Left colon (tissue), 2 donors: ENCODE measurements at regions not wholly inside any gene's neighbourhood (a gene's known extent, or its start where the extent isn't known, plus 50 kb on each side); places are given as distances from the start of the nearest gene placed in this dataset.
"Not testable (repeated sequence)": the region's sequence is repeated elsewhere in the genome, so short reads cannot be mapped to it uniquely, and the experiment has no call there.

Source experiments
- ATAC-seq: fragments of 200-7000 bp; cut with Tn5 transposase; one replicate; pipeline ENCODE4 v1.9.1; 2020; ENCODE audit warnings: mild to moderate bottlenecking, moderate library complexity
- DNase-seq, 2 donors: peaks; one replicate each; pipeline ENCODE4 v3.0.0-alpha.2; 2020
- intact Hi-C, 2 donors: fragments of 100-400 bp; cut with DNase I in 1 of 2; cut with micrococcal nuclease in 1 of 2; formaldehyde crosslinking; loops; one replicate each; pipeline versions ENCODE4 v1.11.2 to v1.14.0; 2022; cut with DNase I, micrococcal nuclease
- donor health status: DM: no; HTN: no; CAD: no.
- donor health status: DM: yes; HTN: yes; CAD: no.

DNA sequence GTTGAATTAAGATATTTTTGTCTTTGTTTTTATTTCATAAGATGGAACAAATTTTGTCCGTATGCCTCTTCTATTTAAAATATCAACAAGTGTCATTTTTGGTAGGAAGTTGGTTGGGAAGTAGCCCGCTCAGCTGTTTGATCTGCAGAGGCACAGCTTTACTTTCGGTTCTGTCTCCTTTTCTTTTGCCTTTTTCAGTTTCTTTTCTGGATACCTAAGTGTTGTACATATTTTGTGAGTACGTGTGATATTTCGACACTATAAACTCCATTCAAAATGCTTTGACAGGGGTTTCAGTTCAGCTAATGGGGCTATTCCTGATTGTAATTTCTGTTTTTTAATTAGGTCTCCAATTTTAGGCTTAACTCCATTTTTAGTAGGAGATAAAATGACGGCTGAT lies 1785.0 kb upstream of the LRRTM1 start:
- DNase-seq (no peak), ATAC-seq (no peak)
- intact Hi-C loops = no loop called here

DNA sequence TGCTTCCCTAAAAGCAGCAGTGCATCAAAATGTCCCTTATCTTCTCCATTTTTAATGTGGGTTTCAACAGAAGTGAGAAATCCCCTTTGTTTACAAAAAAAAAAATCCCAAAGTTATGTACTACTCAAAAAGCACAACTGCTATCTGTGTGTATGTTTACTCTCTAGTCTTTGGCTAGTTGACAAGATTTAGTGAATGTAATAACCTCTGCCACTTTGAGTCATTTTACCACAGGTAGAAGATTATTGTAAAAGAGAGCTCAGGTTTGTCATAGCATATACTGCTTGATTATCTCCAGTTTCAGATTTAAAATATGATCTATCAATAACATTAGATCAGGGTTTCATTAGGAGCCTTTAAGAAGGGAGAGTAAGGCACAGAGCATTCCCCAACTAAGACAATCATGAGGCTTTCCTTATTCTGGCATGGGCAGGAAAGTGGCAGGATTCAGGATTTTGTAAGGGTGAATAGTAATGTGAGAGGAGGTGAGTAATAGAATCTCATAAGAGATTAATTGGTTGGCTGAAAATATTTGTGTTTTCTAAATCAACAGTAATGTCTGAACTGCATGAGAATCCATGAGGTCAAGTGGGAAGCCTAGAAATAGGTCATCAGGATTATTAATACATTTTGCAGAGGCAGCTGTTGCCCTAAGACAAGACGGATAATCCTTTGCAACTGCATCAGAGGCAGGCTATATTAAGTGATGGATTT lies 1780.3 kb upstream of the LRRTM1 start:
- ATAC-seq (no peak), DNase-seq (no peak)
- intact Hi-C loops = no loop called here

DNA sequence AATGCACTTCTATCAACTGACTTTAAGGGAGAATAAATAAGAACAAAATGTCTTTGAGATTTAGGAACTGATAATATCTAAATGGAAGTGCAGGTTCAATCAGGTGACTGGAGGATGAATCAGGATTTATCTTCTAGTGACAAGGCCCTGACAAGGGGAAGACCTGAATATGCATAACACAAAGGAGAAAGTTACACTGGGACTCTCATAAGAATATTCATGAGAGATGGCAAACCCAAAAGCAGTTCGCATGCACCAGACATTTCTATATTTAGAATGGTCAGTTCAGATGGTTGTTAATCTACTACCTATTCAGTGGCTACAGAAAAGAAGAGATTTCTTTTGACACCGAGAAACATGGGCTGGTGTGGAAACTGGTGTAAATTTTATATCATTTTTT lies 1771.3 kb upstream of the LRRTM1 start:
- intact Hi-C loops = no loop called here
- no peak for ATAC-seq

DNA sequence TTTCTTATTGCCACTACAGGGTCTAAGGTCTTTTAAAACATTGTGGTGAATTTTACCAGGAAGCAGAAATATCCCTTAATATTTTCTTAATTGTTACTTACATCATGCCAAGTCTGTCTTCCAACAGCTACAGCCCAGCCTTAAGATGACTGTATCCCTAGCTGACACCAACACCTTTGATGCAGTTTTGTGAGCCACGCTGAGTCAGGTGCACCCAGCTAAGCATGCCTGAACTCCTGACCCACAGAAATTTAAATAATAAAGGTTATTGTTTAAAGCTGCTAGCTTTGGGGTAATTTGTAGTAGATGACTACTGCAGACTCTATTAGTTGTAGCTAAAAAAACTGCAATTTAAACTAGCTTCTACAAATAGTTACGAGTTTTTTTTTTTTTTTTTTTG lies 1757.9 kb upstream of the LRRTM1 start:
- intact Hi-C loops = no loop called here
- no peak for DNase-seq
- ATAC-seq = no peak

More for the DNA sequence above, 1771.3 kb upstream of the LRRTM1 start:
- DNase-seq = no peak

DNA sequence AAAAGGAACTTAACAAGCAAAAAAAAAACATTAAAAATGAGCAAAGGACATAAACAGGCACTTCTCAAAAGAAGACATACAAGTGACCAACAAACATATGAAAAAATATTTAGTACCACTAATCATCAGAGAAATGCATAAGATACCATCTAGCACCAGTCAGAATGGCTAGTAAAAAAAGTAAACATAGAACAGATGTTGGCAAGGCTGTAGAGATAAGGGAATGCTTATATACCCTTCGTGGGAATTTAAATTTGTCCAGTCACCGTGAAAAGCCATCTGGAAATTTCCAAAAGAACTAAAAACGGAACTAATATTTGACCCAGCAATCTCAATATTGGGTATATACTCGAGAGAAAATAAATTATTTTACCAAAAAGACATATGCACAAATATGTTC lies 1751.3 kb upstream of the LRRTM1 start:
- no peak for ATAC-seq
- intact Hi-C loops = no loop called here
- DNase-seq = no peak

DNA sequence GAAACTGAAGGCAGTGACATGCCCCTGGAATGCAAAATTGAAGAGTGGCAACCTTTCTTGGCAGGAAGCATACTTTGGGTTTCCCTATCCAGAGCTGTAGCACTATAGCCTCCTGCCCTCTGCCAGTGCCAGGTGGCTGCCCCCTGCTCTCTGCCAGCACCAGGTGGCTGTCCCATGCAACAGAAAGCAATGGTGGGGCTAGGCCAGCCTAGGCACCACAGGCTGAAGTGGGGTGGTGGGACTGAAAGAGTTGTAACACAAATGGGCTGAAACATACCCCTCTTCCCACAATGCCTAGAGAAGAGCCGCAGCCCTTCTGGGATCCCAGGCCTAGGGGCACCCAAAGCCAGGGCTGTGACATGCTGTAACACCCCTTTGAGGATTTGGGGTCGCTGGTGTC lies 1739.3 kb upstream of the LRRTM1 start:
- no peak for ATAC-seq
- intact Hi-C loops = no loop called here
- DNase-seq = no peak

DNA sequence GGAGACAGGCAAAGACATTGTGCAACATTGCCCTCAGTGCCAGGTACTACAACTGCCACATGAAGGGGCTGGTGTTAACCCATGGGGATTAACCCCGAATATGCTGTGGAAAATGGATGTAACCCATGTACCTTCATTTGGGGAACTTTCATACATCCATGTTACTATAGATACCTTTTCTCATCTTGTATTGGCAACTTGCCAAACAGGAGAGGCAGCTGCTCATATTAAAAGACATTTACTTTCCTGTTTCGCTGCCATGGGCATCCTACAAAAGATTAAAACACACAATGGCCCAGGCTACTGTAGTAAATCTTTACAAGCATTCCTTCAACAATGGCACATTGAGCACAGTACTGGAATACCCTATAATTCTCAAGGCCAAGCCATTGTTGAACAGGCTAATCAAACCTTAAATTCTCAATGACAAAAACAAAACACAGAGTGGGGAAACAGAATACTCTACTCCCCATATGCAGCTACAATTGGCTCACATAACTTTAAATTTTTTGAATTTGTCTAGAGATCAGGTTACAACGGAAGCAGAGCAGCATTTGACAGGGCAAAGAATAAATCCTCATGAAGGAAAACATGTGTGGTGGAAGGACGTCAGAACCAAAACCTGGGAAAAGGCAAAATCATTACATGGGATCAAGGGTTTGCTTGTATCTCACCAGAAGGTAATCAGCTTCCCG lies 1723.5 kb upstream of the LRRTM1 start:
- intact Hi-C loops = no loop called here

DNA sequence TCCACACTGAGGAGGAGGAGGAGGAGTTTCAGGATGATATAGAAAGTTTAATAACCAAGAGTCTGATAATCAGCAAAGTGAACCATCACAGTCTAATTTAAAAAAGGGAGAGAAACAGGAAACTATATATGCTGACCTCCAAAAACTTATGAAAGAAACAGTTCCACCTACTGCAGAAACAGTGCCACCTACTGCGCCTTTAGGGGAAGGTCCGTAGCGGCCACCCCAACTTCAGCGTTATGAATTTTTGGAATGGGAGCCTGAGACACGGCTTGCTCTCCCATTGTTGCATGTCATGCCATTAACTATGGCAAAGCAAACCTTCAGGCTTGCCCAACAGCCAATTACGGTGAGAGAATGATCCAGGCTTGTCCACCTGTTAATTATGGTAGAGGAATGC lies 1719.2 kb upstream of the LRRTM1 start:
- ATAC-seq (no peak), DNase-seq (no peak)
- intact Hi-C loops = no loop called here

More for the DNA sequence above, 1723.5 kb upstream of the LRRTM1 start:
- DNase-seq (no peak), ATAC-seq (no peak)

DNA sequence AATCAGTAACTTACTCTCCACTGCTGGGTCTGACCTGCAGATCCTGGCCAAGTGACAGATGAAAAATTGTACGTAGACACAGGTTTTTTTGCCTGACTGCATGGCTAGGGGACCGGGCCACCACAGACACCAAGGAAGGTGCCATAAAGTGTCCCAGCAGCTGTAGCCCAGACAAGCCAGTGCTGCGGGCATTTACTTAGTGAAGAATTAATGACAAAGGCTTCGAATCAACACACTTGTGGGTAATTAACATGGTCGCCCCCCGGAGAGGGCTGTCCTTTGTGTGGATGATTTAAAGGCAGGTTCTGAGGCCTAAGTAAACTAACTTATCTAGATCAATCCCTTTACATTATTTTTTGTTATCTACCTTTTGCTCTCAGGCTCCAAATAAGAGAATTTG lies 1709.1 kb upstream of the LRRTM1 start:
- intact Hi-C loops = no loop called here

DNA sequence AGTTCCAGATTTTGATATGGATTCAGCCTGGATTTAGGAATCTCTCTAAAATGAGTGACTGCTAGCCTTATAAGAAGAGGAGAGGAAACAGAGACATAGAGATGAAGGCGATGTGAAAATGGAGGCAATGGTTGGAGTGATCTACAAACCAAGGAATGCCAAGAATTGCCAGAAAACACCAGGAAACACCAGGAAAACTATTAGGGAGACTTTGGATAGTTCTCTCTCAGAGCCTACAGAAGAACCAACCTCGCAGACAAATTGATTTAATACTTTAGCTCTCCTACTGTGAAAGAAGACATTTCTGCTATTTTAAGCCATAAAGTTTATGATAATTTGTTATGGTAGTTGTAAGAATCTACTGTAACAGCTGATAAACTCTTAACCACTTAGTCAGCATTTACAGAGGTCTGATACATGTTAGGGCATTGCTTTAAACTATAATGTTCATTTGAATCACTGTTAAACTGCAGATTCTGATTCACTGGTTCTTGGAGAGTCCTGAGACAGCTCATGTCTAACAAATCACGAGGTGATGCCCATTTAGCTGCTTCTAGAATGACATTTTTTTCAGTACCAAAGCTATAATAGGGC lies 1702.6 kb upstream of the LRRTM1 start:
- DNase-seq (no peak), ATAC-seq (no peak)
- intact Hi-C loops = no loop called here

More for the DNA sequence above, 1709.1 kb upstream of the LRRTM1 start:
- ATAC-seq (no peak), DNase-seq (no peak)

DNA sequence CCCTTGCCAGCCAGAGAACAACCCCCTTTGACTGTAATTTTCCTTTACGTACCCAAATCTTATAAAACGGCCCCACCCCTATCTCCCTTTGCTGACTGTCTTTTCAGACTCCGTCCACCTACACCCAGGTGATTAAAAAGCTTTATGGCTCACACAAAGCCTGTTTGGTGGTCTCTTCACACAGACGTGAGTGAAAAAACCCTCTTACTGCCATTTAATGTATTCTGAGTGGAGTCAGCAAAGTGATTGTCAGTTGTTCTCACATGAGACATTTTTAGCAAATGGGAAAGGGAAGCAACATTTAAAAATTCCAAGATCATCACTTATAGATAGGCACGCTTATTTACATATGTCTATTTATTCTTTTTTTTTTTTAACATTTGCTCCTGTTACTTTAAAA lies 1701.3 kb upstream of the LRRTM1 start:
- intact Hi-C loops, ATAC-seq, DNase-seq: not testable (repeated sequence)

DNA sequence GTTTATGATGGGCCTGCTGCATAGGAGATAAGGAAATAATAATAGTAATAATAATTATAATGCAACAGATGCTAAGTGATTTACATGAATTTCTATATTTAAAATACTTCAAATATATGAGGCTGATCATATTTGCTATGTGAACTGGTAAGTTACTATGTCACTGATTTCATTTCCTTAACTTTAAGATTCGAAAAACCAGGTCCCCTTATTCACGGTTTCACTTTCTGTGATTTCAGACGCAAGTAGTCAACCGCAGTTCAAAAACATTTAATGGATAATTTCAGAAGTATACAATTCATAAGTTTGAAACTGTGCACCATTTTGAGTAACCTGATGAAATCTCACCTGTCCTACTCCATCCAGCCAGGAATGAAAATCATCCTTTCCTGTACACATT lies 1697.1 kb upstream of the LRRTM1 start:
- DNase-seq = no peak
- no peak for ATAC-seq
- intact Hi-C loops = no loop called here

DNA sequence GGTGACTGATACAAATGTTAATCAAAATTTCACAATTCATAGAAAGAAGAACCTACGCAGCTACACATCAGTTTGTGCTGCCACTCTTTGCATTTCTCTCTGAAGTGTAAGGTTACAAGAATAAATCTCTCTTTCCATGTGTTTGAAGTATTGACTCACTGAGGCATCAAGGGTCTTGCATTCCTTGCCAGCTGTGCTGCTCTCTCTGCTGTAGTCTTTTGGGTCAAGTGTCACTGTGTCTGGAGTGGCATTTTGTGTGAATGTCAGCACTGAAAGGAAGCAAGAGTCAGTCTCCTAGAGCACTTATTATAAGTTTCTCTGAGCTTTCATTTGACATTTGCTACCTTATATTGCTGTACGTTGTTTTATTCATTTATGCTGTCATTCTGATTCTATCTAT lies 1696.1 kb upstream of the LRRTM1 start:
- ATAC-seq = no peak
- DNase-seq = no peak
- intact Hi-C loops = no loop called here

DNA sequence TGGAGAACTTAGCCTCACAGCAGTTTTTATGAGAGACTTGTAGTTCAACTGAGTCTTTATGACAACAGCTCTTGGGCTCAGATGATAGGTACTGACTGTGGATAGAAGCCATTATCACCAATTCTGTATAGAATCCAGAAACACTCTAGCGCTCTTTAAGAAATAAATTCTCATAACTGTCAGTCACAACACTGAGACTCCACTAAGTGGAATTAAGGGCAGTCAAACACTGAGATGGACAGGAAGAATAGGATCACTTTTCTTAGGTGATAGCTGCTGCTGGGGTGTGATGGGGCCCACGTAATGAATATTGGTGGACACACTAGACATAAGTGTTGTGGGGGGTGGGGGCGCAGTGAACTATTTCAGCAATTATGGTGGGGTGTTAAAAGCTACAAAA lies 1691.8 kb upstream of the LRRTM1 start:
- ATAC-seq (no peak), DNase-seq (no peak)
- intact Hi-C loops = no loop called here

DNA sequence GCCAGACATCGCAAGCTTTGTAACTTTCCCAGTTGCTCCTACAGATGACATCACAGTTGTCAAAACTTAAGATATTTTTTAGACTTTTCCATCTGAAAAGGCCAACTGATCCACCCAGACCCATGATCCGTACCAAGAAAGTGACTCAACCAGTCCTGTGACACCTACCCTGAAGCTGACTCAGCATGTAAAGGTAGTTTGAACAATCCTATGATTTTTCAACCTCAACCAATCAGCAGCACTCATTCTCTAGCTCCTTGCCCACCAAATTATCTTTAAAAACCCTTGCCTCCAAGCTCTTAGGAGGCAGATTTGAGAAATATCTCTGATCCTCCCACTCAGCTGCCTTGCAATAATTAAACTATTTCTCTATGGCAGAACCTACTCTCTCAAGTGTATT lies 1686.7 kb upstream of the LRRTM1 start:
- intact Hi-C loops = no loop called here
- no peak for DNase-seq
- no peak for ATAC-seq

DNA sequence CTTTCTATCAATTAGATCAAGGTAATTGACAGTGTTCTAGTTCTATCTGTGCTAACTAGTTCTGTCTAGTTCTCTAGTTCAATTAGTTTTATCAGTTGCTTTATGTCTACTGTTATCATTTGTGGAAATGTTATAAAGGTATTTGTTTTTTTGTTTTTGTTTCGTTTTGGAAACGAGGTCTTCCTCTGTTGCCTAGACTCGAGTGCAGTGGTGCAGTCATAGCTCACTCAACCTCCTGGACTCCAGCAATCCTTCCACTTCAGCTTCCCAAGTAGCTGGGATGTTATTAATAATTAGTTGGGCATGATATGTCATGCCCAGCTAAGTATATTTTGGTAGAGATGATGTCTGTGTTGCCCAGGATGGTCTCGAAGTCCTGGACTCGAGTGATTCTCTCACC lies 1682.8 kb upstream of the LRRTM1 start:
- no peak for ATAC-seq
- intact Hi-C loops = no loop called here
- no peak for DNase-seq

DNA sequence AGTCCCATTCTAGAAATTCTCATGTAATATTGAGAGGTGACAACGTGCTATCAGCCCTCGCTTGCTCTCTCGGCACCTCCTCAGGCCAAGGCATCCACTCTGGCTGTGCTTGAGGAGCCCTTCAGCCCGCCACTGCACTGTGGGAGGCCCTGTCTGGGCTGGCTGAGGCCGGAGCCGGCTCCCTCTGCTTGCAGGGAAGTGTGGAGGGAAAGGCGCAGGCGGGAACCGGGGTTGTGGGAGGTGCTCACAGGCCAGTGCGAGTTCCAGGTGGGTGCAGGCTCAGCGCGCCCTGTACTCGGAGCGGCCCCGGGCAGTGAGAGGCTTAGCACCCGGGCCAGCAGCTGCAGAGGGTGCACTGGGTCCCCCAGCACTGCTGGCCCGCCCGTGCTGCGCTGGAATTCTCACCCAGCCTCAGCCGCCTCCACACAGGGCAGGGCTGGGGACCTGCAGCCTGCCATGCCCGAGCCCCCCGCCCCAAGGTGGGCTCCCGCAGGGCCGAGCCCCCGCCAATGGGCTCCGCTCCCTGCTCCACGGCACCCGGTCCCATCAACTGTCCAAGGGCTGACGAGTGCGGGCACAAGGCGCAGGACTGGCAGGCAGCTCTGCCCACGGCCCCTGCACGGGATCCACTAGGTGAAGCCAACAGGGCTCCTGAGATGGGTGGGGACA lies 1680.6 kb upstream of the LRRTM1 start:
- DNase-seq (no peak), ATAC-seq (no peak)
- intact Hi-C loops = no loop called here

DNA sequence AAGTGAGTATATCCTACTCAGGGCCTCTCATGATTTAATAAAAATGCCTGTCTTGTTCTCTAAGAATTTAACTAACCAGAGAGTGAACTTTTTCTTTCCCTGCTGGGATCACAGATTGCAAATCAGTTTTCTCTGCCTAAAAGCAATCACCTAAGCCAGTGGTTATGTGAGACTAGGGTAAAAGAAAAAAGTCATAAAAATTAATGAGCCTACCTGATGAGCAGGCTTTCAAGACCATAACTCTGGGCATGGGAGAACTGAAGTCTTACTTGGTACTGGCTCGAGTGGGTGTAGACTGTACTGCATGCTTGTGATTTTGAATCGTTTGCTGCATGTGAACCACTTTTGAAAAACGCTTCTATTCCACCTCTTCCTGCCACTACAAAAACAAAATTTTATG lies 1677.0 kb upstream of the LRRTM1 start:
- ATAC-seq = no peak
- DNase-seq = no peak

DNA sequence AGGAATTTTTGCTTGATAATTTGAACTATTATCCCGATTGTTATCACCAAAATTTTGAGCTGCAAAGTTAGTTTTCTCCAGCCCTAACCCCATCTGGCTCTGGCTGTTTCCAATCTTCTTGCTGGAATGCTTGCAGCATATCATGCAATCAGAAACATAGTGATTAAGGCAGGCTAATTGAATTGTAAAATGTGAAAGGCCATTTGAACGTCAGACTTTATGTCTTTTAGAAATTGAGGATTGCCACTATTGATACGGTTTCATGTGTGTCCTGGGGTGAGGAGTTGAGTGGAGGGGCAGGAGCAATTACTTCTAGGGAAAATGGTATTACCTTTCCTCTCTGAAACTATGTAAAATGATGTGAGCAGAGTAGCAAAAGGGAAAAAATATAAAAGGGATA lies 1674.5 kb upstream of the LRRTM1 start:
- intact Hi-C loops = no loop called here
- DNase-seq (no peak), ATAC-seq (no peak)

More for the DNA sequence above, 1677.0 kb upstream of the LRRTM1 start:
- intact Hi-C loops = no loop called here

DNA sequence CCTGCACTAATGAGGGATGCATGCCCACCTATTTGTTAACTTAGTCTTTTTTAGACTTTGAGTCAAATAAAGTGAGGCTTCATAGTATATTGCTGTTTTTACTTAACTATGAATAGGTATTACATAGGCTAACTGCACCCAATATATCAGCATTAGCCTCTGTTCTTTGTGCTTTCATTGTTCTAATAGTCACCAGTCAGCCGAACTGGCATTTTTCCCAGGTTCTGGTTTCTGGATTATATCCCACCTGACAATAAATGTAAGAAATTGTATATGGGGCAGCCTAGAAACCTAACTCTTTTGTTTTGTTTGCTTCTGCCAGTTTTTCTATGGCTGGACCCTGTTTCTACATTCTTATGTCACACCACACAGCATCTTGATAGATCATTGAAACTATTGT lies 1672.4 kb upstream of the LRRTM1 start:
- intact Hi-C loops = no loop called here
- DNase-seq = no peak
- ATAC-seq = no peak
